Umbilical cord (tissue), 1 donor: ENCODE measurements at regions not wholly inside any gene's neighbourhood (a gene's known extent, or its start where the extent isn't known, plus 50 kb on each side); places are given as distances from the start of the nearest gene placed in this dataset.

Source experiments
- DNase-seq: peaks from one replicate; pipeline ENCODE4 v3.0.0-alpha.2; 2015; ENCODE audit warnings: low spot score

DNA sequence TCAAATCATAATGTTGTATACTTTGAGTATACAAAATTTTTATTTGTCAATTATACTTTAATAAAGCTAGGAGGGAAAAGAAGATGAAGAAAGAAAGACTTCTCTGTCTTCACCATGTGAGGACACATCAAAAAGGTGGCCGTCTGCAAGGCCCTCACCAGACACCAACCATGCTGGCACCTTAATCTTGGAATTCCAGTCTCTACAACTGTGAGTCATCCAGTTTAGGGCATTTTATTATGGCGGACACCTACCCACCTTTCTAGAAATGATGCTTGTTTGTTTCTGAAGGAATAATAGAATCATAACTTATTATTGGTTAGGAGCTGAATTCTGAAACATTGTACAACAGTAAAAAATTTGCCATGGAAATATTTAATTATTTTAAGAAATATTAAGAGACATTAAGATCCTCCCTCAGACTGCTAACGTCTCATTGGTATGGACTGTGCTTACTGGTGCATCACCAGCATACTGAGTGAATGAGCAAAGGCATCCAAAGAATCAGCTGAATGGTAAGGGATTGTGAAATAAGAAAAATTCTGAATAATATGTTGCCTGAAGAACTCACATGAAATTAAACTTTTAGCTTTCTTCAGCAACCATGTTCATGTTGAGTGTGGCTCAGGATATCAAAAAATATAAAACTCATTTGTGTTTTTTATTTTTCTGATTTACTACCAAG is 536.6 kb downstream of the HTR7 start:
- no peak for DNase-seq

DNA sequence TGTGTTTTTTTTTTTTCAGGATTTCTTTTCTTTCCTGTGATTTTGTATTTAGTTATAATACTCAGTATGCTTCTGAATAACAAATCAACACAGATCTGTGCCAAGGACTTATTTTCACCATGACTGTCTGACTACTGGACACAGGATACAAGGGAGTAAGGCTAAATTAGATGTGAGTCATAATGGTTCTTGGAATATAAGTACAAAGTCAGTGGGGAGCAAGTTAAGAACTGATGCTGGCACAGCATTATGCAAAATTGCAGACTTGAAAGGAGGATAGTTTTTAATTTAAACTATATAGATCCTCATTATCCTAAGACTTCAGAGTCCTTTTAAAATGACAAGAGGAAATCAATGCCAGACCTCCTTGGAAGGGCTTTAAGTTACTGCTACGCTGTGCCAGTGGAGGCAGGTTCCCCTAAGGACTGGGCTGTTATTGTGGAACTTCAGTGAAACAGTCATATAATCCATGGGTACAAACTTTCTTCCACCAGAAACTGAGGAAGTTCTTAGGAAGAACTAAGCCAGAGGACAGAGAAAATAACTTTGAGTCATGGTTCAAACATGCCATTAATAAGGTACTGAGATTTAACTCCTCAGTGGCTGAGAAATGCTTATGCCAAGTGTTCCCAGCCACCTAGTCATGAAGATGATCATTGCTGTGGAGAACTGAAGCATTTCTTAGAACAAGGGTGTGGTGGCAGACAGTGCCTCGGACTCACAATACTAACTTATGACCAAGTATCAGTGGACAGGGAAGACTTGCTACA is 531.2 kb downstream of the HTR7 start:
- DNase-seq, result peak; percentile 11

DNA sequence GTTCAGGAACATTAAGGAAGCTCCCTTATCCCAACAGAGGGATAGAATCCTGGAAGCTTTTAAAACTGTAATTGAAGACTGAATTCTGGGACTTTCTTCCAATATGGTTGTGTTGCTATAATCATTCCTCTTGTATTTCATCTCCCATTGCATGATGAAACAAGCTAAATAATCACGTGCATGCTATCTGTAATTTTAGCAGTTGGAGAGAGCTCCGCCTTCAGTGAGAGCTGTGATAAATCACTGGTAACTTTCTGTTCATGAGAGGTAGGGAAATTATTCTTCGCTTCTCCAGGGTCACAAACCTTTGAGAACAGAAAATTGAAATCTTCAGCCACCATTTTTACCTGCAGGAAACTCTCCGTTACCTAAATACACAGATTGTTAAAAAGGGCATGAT is 530.2 kb downstream of the HTR7 start:
- no peak for DNase-seq

DNA sequence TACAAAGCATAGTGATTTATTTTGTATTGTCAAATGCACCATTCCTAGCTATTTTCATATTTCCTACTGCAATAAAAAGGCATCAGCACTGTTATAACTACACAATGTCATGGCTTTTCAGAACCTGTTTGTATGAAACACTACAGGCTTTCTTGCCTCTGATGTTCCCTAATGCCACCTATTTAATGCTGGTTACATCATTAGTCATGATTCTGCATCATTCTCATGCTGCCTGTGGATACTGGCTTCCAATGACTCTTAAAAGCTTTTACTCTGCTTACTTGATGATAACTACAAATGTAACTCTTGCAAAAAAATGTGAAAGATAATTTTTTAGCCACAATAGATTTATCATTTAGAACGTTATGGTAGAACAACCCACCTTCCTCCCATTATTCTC is 529.4 kb downstream of the HTR7 start:
- DNase-seq, result no peak

DNA sequence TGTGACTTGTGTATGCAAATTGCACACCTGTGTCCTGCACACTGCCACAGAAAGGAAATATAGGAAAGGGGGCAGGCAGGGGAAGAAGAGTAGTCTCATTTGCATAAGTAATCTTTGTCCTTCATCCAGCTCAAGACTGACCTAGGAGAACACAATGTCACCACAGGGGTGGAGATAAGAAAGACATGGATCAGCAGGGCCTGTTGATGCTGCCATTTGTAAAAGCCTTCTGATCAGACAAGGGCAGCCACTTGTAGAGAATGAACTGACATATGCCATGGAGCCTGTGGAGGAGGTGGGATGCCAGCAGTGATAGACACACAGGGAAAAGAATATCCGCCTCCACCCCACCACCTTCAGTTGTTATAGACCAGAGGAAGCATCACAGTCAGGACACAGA is 528.9 kb downstream of the HTR7 start:
- DNase-seq, result no peak

DNA sequence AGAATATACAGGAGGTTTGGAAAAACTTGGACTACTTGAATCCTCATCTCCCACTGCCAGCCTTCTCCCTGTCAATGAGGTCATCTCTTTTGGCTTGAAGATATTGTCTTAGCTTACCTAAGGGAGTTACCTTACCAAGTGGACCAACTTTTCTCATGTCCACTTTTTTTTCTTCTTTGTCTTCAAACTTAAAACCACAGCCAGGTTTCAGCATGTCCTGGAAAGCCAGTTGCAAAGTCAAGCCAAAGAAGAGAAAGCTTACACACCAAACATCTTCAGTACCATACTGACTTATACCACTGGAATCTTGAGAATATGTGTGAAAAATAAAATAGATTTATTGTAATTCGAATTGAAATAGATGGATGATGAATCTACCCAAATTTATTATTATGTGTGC is 520.5 kb downstream of the HTR7 start:
- no peak for DNase-seq

DNA sequence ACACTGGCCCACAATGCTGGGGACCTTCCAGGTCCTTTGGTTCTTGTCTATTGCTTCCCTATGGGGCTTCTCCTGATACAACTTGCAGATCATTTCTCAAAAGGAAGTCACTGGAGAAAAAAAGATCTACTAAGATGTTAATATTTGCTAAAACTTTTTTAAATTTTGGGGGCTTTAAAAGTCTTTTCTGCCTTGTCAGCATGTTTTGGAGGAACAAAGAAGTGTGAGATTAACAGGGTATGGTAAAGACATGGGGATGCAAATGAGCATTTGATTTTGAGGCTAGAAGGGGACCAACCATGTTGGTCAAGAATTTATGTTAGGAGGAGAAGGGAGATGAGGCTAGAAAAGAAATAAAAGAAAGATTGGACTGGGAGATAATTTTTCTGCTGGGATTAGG is 515.4 kb downstream of the HTR7 start:
- DNase-seq, result no peak

DNA sequence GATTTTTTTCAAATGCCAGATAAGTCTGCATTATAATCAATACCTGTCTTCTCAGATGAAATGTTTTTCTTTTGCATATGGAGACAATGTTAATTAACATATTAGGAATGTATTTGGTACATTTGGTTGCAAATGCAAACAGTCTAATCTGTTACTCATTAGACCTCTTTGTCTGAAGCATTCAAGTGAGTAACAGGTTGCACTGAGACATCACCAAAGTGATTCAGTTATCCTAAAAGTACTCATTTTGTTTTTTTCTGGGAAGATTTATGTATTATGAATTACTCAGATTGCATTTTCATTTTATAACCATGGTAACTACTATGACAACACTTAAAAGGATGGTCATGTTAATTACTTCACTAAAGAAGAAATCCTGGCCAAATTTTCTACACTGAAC is 513.6 kb downstream of the HTR7 start:
- no peak for DNase-seq

- no peak for DNase-seq
Measured at GRCh38 chr10:90347239-90347638, 510.6 kb downstream of the HTR7 start.

DNA sequence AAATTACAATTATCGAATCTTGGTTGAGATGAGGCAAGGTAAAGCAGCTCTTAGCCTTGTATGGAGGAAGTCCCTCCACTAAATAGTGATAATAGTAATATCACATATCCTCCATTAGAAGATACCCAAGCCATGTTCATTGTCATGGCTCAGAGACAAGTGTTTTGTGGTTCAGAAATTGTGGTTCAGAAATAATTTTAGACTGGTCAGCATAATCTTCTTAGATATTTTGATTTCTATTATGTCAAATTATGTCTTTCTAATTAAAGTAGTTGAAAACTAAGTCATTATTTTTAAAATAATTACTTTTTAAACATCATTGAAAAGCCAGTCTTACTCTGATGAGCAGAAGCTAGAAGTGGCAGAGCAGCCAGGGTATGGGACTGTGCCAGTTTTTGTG is 507.7 kb downstream of the HTR7 start:
- no peak for DNase-seq

- DNase-seq, result no peak
Measured at GRCh38 chr10:90352288-90352687, 505.6 kb downstream of the HTR7 start.

DNA sequence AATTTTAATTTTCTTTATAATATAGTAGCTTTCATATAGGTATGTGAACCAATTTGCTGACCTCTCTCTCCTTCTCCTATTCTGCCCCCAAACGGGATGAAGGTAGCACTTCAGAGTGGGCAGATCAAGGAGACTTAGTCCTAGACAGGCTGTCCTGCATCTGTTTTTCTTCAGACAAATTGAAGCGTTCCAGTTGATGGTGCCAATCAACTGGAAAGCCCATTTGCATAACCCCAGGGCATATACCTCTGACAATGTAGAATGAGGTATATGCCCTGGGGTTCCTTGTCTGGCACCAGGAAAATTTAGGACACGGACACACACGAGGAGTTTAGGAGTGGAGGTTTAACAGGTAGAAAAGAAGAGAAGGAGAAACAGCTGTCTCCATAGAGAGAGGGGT is 502.9 kb downstream of the HTR7 start:
- DNase-seq, result no peak

DNA sequence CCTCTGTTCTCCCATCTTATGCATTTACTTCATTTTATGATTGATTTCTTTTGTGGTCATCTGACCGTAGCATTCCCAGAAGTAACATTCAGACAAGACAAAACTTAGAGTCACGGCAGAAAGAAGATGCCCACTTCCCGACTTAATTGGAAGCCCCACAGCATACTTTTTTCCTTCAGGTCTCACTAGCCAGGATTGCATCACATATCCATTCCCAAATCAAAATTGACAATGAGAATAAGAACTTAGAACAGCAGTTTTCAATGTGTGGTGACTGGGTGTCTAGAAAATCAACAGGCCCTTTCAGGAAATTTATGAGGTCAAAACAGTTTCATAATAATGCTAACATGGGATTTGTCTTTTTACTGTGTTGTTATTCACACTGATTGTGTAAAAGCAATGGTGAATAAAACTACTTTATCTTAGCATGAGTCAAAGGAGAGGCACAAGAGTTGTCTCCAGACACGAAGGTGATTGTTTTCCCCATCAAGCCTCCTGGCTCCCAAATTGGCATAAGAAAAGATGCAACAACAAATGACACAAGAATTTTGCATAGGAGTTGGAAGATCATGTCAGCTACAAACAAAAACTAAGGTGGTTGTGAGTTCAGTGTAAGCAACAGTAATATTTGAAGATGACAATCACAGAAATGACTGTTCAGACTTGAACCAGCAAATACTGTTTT is 493.9 kb downstream of the HTR7 start:
- DNase-seq, result no peak

GRCh38 chr10:90372451-90372850 is 485.4 kb downstream of the HTR7 start:
- peak; percentile 13 for DNase-seq

- DNase-seq, result no peak
Measured at GRCh38 chr10:90373911-90374310, 483.9 kb downstream of the HTR7 start.

DNA sequence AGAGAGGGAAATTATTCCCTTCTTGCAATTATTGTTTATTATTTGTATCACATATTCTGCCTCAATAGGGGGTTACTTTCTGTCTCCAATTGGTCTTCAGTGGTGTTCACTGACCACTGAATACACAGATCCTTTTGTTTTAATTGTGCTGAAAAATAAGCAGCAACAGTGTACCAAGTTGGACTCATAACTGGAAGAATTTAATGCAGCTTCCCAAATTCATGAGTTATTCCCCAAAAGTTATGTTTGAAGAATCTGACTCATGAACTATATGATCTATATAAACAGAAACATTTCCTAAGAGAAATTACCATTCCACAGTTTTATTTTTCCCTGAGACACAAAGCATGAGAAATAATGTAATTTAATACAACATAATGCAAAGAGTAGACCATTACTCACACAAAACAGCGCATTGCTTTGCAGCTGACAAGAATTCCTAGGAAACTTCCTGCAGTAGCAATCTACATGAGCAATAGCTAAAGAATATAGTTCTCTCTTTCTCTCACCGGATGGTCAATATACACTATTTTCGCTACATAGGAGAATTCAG is 479.2 kb downstream of the HTR7 start:
- DNase-seq, result no peak

DNA sequence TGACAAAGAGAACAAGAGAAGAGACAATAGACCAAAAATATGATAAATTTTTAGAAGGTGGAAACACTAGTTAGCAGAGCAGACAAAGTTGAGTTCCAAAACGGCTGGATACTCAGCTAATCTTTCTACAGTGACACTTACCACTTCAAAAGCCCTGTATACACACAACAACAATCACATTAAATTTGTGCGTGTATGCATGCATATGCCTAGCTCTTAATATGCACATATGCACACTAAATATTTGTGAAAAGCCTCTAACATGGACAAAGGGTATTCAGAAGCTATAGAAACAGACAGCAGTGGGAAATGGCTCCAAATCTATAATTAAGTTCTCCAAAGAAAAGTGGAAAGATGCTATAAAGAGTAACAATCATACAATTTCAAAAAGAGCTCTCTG is 476.4 kb downstream of the HTR7 start:
- DNase-seq, result no peak

DNA sequence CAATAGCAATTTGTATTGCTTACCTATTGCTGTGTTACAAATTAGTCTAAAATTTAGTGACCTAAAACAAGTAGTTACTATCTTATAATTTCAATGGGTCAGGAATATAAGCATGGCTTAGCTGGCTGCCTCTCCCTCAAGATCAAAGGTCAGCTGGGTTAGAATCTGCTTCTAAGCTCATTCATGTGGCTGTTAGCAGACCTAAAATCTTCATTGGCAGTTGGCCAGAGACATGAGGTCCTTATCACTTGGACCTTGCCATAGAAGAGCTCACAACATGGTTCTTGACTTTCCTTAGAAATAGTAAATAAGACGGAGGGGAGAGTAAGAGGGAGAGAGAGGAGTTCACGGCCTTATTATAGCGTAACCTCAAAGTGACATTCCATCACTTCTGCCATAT is 468.0 kb downstream of the HTR7 start:
- no peak for DNase-seq

DNA sequence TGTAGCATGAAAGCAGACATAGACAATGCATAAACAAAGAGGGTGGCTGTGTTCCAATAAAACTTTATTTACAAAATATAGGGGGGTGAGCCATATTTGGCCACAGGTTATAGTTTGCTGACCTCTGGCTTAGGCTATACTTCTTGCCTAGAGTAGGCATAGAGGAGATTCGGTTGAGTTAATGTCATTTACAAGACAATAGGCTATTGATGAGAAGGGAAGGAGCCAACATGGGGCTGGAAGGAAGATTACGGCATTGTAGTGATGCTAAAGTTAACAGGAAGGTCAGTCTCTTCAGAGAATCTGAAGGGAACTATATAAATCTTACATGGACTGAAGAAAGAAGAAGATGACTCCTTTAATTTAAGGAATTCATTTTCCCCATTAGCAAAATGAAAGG is 463.5 kb downstream of the HTR7 start:
- no peak for DNase-seq

DNA sequence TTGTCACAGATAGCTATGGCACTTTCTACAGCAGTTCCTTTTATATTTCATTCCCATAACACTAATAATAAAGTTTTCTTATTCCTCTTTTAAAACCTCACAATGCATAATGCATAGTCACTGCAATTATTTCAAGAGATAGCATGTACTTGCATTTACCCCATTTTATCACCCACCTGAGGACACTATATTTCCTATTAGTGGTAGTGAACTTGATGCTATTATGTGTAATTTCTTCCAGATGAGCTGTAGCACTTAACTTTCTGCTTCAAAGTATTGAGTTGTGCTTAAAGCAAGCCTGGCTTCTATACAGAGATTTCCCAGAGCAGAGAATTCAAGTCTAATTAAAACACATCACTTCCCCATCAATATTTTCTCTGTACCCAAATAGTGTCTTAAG is 461.1 kb downstream of the HTR7 start:
- no peak for DNase-seq

DNA sequence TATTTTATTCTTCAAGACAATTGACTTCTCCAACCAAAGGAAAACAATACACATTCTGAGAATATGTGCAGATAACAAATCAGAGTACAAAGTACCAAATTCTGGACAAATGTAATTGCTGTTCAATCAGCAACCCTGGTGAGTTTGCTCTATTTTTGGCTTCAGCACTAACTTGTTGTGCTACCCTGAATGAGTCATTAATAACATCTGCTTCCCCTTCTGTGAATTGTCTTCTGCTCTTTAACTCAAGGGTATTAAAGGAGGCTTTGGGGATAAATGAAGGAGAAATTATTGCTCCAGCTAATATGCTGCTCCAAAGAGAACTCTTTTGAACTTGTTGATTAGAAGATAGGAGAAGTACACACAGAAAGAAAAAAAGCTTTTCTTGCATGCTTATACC is 459.3 kb downstream of the HTR7 start:
- DNase-seq, result peak; percentile 85

DNA sequence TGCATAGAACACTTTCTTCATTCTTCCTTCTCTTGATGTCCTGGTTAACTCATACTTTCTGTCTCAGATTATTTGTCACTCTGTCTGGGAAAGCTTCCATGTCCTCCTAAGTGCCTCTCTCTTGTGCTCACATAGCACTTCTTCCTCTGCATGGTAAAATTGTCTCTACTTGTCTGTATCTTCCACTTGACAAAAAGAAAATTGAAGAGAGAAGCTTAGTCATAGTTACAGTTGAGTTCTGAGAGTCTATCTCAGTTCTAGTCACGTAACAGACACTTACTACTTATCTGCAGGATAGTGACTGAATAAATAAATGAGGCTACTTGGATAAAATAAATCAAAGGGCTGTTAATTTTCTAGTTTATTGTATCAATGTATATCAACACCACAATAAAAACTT is 458.1 kb downstream of the HTR7 start:
- no peak for DNase-seq
